GM06990 (cell line): ENCODE measurements at regions not wholly inside any gene's neighbourhood (a gene's known extent, or its start where the extent isn't known, plus 50 kb on each side); places are given as distances from the start of the nearest gene placed in this dataset.

Source experiments
- DNase-seq: peaks from one replicate; pipeline ENCODE4 v3.0.0-alpha.2; 2011; ENCODE audit not compliant: insufficient read length; ENCODE audit errors: extremely low read depth
- H3K27me3 ChIP-seq: replicated peaks from 2 replicates; pipeline ENCODE4 v1.6.0; 2011; ENCODE audit warnings: low read length; ENCODE audit not compliant: control insufficient read depth, insufficient read depth
- H3K36me3 ChIP-seq: 2 replicates; pipeline ENCODE4 v1.5.1; 2011; ENCODE audit warnings: low read length; ENCODE audit not compliant: control insufficient read depth, insufficient read depth
- H3K4me3 ChIP-seq: replicated peaks from 2 replicates; pipeline ENCODE4 v1.5.1; 2011; ENCODE audit warnings: low read depth, mild to moderate bottlenecking, control low read depth, low read length
- TF ChIP-seq, protein P1 (sequence below): IDR thresholded peaks from 2 replicates; pipeline ENCODE4 v1.5.1; 2011; ENCODE audit warnings: low read length, control low read depth, mild to moderate bottlenecking, inconsistent platforms; ENCODE audit not compliant: insufficient read depth, poor library complexity, severe bottlenecking

DNA sequence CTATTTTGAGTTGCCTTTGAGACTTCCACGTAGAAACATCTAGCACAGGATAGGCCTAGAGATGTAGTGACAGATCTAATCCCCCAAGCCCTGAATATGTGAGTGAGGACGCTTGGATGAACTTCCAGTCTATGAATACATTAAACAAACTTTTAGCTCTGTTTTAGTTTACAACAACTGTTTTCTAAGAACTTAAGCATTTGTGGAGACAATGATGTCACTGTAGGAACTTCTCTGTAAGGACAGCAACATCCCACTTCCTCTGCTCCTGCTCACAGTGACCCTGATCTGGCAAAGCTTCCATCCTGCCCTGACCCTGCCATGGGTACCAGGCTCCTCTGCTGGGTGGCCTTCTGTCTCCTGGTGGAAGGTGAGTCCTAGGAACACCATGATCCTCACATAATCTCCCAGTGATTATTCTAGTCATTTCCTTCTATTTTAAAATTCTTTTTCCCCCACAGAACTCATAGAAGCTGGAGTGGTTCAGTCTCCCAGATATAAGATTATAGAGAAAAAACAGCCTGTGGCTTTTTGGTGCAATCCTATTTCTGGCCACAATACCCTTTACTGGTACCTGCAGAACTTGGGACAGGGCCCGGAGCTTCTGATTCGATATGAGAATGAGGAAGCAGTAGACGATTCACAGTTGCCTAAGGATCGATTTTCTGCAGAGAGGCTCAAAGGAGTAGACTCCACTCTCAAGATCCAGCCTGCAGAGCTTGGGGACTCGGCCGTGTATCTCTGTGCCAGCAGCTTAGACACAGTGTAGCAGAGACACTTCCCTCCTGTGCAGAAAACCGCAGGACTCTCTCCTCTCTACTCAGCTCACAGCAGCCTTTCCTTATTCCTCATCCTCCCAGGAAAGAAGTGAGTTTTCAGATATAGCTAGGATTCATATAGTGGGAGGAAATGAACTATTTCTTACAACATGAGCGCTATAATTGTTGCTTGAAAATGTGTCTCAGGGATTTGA, 194.4 kb upstream of the PRSS1 start:
- no peak for DNase-seq
- no peaks in the 10 kb centered on the region for H3K36me3 ChIP-seq
- H3K4me3 ChIP-seq, result no peak overlapping the region
- no peaks in the 10 kb centered on the region; the same call in 1 of the 2 replicates for H3K27me3 ChIP-seq
- TF ChIP-seq, protein P1, sequence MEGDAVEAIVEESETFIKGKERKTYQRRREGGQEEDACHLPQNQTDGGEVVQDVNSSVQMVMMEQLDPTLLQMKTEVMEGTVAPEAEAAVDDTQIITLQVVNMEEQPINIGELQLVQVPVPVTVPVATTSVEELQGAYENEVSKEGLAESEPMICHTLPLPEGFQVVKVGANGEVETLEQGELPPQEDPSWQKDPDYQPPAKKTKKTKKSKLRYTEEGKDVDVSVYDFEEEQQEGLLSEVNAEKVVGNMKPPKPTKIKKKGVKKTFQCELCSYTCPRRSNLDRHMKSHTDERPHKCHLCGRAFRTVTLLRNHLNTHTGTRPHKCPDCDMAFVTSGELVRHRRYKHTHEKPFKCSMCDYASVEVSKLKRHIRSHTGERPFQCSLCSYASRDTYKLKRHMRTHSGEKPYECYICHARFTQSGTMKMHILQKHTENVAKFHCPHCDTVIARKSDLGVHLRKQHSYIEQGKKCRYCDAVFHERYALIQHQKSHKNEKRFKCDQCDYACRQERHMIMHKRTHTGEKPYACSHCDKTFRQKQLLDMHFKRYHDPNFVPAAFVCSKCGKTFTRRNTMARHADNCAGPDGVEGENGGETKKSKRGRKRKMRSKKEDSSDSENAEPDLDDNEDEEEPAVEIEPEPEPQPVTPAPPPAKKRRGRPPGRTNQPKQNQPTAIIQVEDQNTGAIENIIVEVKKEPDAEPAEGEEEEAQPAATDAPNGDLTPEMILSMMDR, result no peak

DNA sequence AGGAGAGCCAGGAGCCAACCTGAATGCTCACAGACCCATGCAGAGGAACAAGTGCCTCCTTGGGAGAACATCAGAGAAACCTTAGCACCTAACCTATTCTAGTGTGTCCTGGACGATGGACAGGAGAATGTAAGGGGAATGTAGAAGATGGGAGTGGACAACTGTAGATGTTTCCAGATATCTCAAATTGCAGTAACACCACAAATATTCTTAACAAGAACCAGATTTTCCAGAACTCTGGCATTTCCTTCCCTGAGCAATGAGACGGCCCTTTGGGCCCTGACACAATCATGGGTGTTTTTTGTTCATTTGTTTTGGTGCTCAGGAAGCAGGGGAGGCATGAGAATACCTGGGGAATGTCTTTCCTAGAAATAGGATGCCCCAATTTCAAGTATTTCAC, 196.1 kb upstream of the PRSS1 start:
- no peak for DNase-seq
- no peak overlapping the region for H3K4me3 ChIP-seq
- H3K27me3 ChIP-seq, result no peaks in the 10 kb centered on the region; the same call in 1 of the 2 replicates
- no peaks in the 10 kb centered on the region for H3K36me3 ChIP-seq
- TF ChIP-seq, protein P1, result no peak

GRCh38 chr7:142548978-142549377, 200.3 kb upstream of the PRSS1 start:
- Histone ChIP-seq H3K4me3 (no peak overlapping the region), H3K36me3 (no peaks in the 10 kb centered on the region), H3K27me3 (no peaks in the 10 kb centered on the region; the same call in 1 of the 2 replicates)
- TF ChIP-seq, protein P1, result no peak
- no peak for DNase-seq

GRCh38 chr7:142546452-142546851, 202.8 kb upstream of the PRSS1 start:
- no peak overlapping the region for H3K4me3 ChIP-seq
- TF ChIP-seq, protein P1, result no peak
- DNase-seq, result no peak
- no peaks in the 10 kb centered on the region; the same call in 1 of the 2 replicates for H3K27me3 ChIP-seq
- H3K36me3 ChIP-seq, result no peaks in the 10 kb centered on the region

DNA sequence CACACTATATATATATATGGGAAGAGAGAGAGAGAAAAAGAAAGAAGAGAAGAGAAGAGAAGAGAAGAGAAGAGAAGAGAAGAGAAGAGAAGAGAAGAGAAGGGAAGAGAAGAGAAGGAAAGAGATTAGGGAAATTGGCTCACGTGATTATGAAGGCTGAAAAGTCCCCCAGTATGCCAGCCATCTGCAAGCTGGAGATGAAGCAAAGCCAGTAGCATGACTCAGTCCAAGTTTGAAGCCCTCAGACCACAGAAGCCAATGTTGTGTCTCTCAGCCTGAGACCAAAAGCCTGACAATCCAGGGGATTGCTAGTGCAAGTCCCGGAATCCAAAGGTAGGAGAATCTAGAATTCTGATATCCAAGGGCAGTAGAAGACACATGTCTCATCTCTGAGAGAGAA, 206.3 kb upstream of the PRSS1 start:
- DNase-seq, result no peak

More for the DNA sequence above, 206.3 kb upstream of the PRSS1 start:
- TF ChIP-seq, protein P1, result no peak
- H3K4me3 ChIP-seq, result no peak overlapping the region
- no peaks in the 10 kb centered on the region for H3K36me3 ChIP-seq
- no peaks in the 10 kb centered on the region; the same call in 1 of the 2 replicates for H3K27me3 ChIP-seq
